Lower leg skin (tissue), 4 donors: ENCODE measurements at regions not wholly inside any gene's neighbourhood (a gene's known extent, or its start where the extent isn't known, plus 50 kb on each side); places are given as distances from the start of the nearest gene placed in this dataset.

Experiments used
- DNase-seq, 2 donors: peaks; one replicate each; pipeline ENCODE4 v3.0.0-alpha.2; 2019; ENCODE audit warnings: low spot score in 2 of 2
- H3K4me3 ChIP-seq: fragments of 200-600 bp; sonication (generic); 2 replicates; pipeline ENCODE4 v1.5.1; 2017; ENCODE audit warnings: mild to moderate bottlenecking, low read depth; ENCODE audit not compliant: poor library complexity, severe bottlenecking
- CTCF ChIP-seq, 3 donors: fragments of 450-650 bp; IDR thresholded peaks; one replicate each; pipeline ENCODE4 v1.5.1; 2016; ENCODE audit warnings: antibody characterized with exemption in 3 of 3, mild to moderate bottlenecking in 3 of 3, moderate library complexity in 2 of 3
- POLR2A ChIP-seq, 2 donors: fragments of 450-650 bp; IDR thresholded peaks; one replicate each; pipeline ENCODE4 v1.6.1; 2016 to 2017; ENCODE audit warnings: antibody characterized with exemption in 2 of 2, mild to moderate bottlenecking in 1 of 2, moderate library complexity in 1 of 2
- WGBS, 2 donors: methylation state at CpG; one replicate each; pipeline ENCODE4 v1.1.5; 2018; 5-methylcytosine and 5-hydroxymethylcytosine counted together
- intact Hi-C: fragments of 100-400 bp; cut with DNase I; formaldehyde crosslinking; loops from one replicate; pipeline ENCODE4 v1.15.0; 2023; ENCODE audit warnings: low total_unique reads

GRCh38 chr2:22604136-22604535 lies 780.8 kb upstream of the KLHL29 start:
- intact Hi-C loops: no loop called here
- 69 to 79% methylated on average over 4 of the region's 4 CpGs for WGBS, 2 donors

GRCh38 chr2:22616031-22616430 lies 768.9 kb upstream of the KLHL29 start:
- H3K4me3 ChIP-seq: no peak overlapping the region
- WGBS, 2 donors: 71 to 82% methylated on average over 3 of the region's 3 CpGs
- intact Hi-C loops: no loop called here
- no peak for DNase-seq
- TF ChIP-seq POLR2A (IDR thresholded peaks at IDR 0.05) (no peak), CTCF (IDR thresholded peaks at IDR 0.05) (no peak)

More at GRCh38 chr2:22604136-22604535, 780.8 kb upstream of the KLHL29 start:
- H3K4me3 ChIP-seq: no peak overlapping the region
- TF ChIP-seq CTCF (IDR thresholded peaks at IDR 0.05): no peak
- no peak for TF ChIP-seq POLR2A (IDR thresholded peaks at IDR 0.05)
- no peak for DNase-seq

GRCh38 chr2:22623620-22624019 lies 761.4 kb upstream of the KLHL29 start:
- no peak for TF ChIP-seq CTCF (IDR thresholded peaks at IDR 0.05)
- TF ChIP-seq POLR2A (IDR thresholded peaks at IDR 0.05): no peak
- 58 to 70% methylated on average over 3 of the region's 3 CpGs for WGBS, 2 donors
- intact Hi-C loops: no loop called here
- no peak overlapping the region for H3K4me3 ChIP-seq
- no peak for DNase-seq

- no peak overlapping the region for H3K4me3 ChIP-seq
- WGBS, 2 donors: 49 to 52% methylated on average over 2 of the region's 2 CpGs
- no peak for DNase-seq
- no peak for TF ChIP-seq CTCF (IDR thresholded peaks at IDR 0.05)
- no peak for TF ChIP-seq POLR2A (IDR thresholded peaks at IDR 0.05)
- intact Hi-C loops: no loop called here
Measured at GRCh38 chr2:22626621-22627020, 758.4 kb upstream of the KLHL29 start.

GRCh38 chr2:22628221-22628620 lies 756.8 kb upstream of the KLHL29 start:
- 80 to 88% methylated on average over 2 of the region's 2 CpGs for WGBS, 2 donors
- TF ChIP-seq CTCF (IDR thresholded peaks at IDR 0.05) (no peak), POLR2A (IDR thresholded peaks at IDR 0.05) (no peak)
- intact Hi-C loops: no loop called here
- DNase-seq: no peak
- no peak overlapping the region for H3K4me3 ChIP-seq

- intact Hi-C loops: no loop called here
- DNase-seq: no peak
- TF ChIP-seq POLR2A (IDR thresholded peaks at IDR 0.05) (no peak), CTCF (IDR thresholded peaks at IDR 0.05) (no peak)
- WGBS, 2 donors: 80 to 84% methylated on average over 3 of the region's 3 CpGs
- H3K4me3 ChIP-seq: no peak overlapping the region
Measured at GRCh38 chr2:22628906-22629305, 756.1 kb upstream of the KLHL29 start.
